ENCODE measurements at regions not wholly inside any gene's neighbourhood (a gene's known extent, or its start where the extent isn't known, plus 50 kb on each side); places are given as distances from the start of the nearest gene placed in this dataset.

DNA sequence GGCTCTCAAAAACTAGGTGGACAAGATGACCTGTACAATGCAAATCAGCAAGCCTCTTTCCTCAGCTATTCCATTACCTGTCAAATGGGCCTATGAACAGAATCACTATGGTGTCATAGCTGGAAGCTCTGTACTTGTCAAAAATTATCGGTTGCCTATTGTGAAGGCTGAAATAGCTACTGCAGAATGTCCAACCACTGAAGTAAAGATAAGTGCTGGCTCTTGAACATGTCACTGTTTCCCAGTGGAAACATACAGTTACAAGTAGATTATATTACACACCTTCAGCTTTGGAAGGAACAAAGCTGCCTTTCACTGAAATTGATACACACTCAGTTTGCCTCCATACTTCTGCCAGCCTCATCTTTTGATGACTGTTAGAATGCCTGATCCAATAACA is 55.5 kb upstream of the PCDH9 start:
- TF ChIP-seq, protein P1, sequence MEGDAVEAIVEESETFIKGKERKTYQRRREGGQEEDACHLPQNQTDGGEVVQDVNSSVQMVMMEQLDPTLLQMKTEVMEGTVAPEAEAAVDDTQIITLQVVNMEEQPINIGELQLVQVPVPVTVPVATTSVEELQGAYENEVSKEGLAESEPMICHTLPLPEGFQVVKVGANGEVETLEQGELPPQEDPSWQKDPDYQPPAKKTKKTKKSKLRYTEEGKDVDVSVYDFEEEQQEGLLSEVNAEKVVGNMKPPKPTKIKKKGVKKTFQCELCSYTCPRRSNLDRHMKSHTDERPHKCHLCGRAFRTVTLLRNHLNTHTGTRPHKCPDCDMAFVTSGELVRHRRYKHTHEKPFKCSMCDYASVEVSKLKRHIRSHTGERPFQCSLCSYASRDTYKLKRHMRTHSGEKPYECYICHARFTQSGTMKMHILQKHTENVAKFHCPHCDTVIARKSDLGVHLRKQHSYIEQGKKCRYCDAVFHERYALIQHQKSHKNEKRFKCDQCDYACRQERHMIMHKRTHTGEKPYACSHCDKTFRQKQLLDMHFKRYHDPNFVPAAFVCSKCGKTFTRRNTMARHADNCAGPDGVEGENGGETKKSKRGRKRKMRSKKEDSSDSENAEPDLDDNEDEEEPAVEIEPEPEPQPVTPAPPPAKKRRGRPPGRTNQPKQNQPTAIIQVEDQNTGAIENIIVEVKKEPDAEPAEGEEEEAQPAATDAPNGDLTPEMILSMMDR (IDR thresholded peaks at IDR 0.05): no peak
- TF ChIP-seq, protein P2, sequence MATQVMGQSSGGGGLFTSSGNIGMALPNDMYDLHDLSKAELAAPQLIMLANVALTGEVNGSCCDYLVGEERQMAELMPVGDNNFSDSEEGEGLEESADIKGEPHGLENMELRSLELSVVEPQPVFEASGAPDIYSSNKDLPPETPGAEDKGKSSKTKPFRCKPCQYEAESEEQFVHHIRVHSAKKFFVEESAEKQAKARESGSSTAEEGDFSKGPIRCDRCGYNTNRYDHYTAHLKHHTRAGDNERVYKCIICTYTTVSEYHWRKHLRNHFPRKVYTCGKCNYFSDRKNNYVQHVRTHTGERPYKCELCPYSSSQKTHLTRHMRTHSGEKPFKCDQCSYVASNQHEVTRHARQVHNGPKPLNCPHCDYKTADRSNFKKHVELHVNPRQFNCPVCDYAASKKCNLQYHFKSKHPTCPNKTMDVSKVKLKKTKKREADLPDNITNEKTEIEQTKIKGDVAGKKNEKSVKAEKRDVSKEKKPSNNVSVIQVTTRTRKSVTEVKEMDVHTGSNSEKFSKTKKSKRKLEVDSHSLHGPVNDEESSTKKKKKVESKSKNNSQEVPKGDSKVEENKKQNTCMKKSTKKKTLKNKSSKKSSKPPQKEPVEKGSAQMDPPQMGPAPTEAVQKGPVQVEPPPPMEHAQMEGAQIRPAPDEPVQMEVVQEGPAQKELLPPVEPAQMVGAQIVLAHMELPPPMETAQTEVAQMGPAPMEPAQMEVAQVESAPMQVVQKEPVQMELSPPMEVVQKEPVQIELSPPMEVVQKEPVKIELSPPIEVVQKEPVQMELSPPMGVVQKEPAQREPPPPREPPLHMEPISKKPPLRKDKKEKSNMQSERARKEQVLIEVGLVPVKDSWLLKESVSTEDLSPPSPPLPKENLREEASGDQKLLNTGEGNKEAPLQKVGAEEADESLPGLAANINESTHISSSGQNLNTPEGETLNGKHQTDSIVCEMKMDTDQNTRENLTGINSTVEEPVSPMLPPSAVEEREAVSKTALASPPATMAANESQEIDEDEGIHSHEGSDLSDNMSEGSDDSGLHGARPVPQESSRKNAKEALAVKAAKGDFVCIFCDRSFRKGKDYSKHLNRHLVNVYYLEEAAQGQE (IDR thresholded peaks at IDR 0.05): no peak
- no peak for TF ChIP-seq CEBPB (IDR thresholded peaks at IDR 0.05)
- no peak for TF ChIP-seq MAZ (IDR thresholded peaks at IDR 0.05; ENCODE audit: borderline replicate concordance, low read depth, low read length)
- TF ChIP-seq, protein P3, sequence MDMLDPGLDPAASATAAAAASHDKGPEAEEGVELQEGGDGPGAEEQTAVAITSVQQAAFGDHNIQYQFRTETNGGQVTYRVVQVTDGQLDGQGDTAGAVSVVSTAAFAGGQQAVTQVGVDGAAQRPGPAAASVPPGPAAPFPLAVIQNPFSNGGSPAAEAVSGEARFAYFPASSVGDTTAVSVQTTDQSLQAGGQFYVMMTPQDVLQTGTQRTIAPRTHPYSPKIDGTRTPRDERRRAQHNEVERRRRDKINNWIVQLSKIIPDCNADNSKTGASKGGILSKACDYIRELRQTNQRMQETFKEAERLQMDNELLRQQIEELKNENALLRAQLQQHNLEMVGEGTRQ (IDR thresholded peaks at IDR 0.05): no peak
- no peak for TF ChIP-seq MAFK (IDR thresholded peaks at IDR 0.05; ENCODE audit: partially characterized antibody)
- TF ChIP-seq KDM1A (IDR thresholded peaks at IDR 0.05; ENCODE audit: low read depth): no peak
- no peak for TF ChIP-seq POLR2A (IDR thresholded peaks at IDR 0.05; ENCODE audit: low read length)
- TF ChIP-seq RFX5 (IDR thresholded peaks at IDR 0.05): no peak
- TF ChIP-seq SMC3 (IDR thresholded peaks at IDR 0.05): no peak
- TF ChIP-seq PHF8 (IDR thresholded peaks at IDR 0.05; ENCODE audit: borderline replicate concordance, low read depth): no peak
- no peak for TF ChIP-seq EP300 (IDR thresholded peaks at IDR 0.05)
- TF ChIP-seq MYC (IDR thresholded peaks at IDR 0.05; ENCODE audit: borderline replicate concordance, low read length): no peak
- no peak for TF ChIP-seq SREBF2 (IDR thresholded peaks at IDR 0.05)
